ENCODE measurements at regions not wholly inside any gene's neighbourhood (a gene's known extent, or its start where the extent isn't known, plus 50 kb on each side); places are given as distances from the start of the nearest gene placed in this dataset.

GRCh38 chr5:97907646-97908400, 724.8 kb upstream of the RIOK2 start:
- no peak for DNase-seq (ENCODE audit: low read depth in 6 of 9, low spot score in 9 of 9)
- Histone ChIP-seq H3K27ac (ENCODE audit: low read depth in 1 of 2, low read length in 1 of 2) (no peak overlapping the region), H3K9me3 (ENCODE audit: control insufficient read depth in 2 of 2, insufficient read depth in 1 of 2, low read length in 1 of 2) (peaks cover 0 to 1% of the 10 kb centered on the region in 2 donors), H3K27me3 (ENCODE audit: control insufficient read depth in 2 of 2, insufficient read depth in 1 of 2, low read length in 1 of 2) (no peaks in the 10 kb centered on the region), H3K4me3 (ENCODE audit: low read length in 2 of 2) (no peak overlapping the region), H3K4me1 (ENCODE audit: control insufficient read depth in 2 of 2, insufficient read depth in 2 of 2, low read length in 2 of 2) (no peaks in the 10 kb centered on the region), H3K36me3 (ENCODE audit: control insufficient read depth in 2 of 2, insufficient read depth in 2 of 2, low read length in 1 of 2) (no peaks in the 10 kb centered on the region)
- 92% methylated on average over 3 of the region's 3 CpGs for WGBS

GRCh38 chr5:97909541-97909940, 726.5 kb upstream of the RIOK2 start:
- Histone ChIP-seq H3K9me3 (ENCODE audit: control insufficient read depth in 2 of 2, insufficient read depth in 1 of 2, low read length in 1 of 2) (no peaks in the 10 kb centered on the region), H3K4me1 (ENCODE audit: control insufficient read depth in 2 of 2, insufficient read depth in 2 of 2, low read length in 2 of 2) (no peaks in the 10 kb centered on the region), H3K27me3 (ENCODE audit: control insufficient read depth in 2 of 2, insufficient read depth in 1 of 2, low read length in 1 of 2) (no peaks in the 10 kb centered on the region), H3K36me3 (ENCODE audit: control insufficient read depth in 2 of 2, insufficient read depth in 2 of 2, low read length in 1 of 2) (no peaks in the 10 kb centered on the region), H3K4me3 (ENCODE audit: low read length in 2 of 2) (no peak overlapping the region), H3K27ac (ENCODE audit: low read depth in 1 of 2, low read length in 1 of 2) (no peak overlapping the region)
- DNase-seq (ENCODE audit: low read depth in 6 of 9, low spot score in 9 of 9), result no peak
- 100% methylated on average over 1 of the region's 1 CpG for WGBS

DNA sequence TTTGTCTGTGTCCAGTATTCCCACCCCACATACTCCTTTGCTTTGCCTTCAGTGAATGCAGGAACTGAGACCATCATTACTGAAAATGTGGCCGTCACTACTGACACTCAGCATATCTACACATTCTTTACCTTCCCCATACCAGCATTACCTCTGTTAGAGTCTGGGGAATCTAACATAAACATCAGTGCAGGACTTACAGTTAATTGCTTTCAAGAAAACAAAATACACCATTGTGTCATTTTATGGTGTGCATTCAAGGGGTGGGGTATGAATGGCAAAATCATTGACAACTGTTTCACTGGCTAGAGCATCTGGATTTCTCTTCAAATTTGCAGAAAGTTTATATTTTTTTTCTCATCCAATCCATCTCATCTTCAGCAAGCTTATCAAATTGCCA, 731.4 kb upstream of the RIOK2 start:
- Histone ChIP-seq H3K27ac (ENCODE audit: low read depth in 1 of 2, low read length in 1 of 2) (no peak overlapping the region), H3K4me3 (ENCODE audit: low read length in 2 of 2) (no peak overlapping the region), H3K27me3 (ENCODE audit: control insufficient read depth in 2 of 2, insufficient read depth in 1 of 2, low read length in 1 of 2) (no peaks in the 10 kb centered on the region), H3K9me3 (ENCODE audit: control insufficient read depth in 2 of 2, insufficient read depth in 1 of 2, low read length in 1 of 2) (no peaks in the 10 kb centered on the region), H3K4me1 (ENCODE audit: control insufficient read depth in 2 of 2, insufficient read depth in 2 of 2, low read length in 2 of 2) (no peaks in the 10 kb centered on the region), H3K36me3 (ENCODE audit: control insufficient read depth in 2 of 2, insufficient read depth in 2 of 2, low read length in 1 of 2) (no peaks in the 10 kb centered on the region)
- WGBS, result 84% methylated on average over 1 of the region's 1 CpG
- no peak for DNase-seq (ENCODE audit: low read depth in 6 of 9, low spot score in 9 of 9)

DNA sequence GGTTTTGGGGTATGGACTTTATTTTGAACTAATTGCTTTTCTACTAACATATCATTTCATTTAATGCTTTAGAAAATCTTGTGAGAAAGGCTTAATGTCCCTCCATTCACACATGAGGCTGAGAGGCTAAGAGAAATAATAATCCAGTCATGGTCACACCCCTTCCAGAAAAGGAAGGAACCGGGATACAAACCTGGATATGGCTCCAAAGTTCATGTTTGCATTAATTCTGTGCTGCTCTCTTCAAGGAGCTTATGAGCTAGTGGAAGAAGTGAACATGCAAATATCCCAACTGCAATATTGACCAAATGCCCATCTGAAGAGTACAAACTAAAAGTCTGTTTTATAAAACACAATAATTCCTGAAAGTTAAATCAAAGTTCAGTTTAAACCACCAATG, 732.1 kb upstream of the RIOK2 start:
- H3K4me3 ChIP-seq (ENCODE audit: low read length in 2 of 2), result no peak overlapping the region
- no peaks in the 10 kb centered on the region for H3K27me3 ChIP-seq (ENCODE audit: control insufficient read depth in 2 of 2, insufficient read depth in 1 of 2, low read length in 1 of 2)
- H3K36me3 ChIP-seq (ENCODE audit: control insufficient read depth in 2 of 2, insufficient read depth in 2 of 2, low read length in 1 of 2), result no peaks in the 10 kb centered on the region
- WGBS, result 94% methylated on average over 1 of the region's 1 CpG
- no peaks in the 10 kb centered on the region for H3K4me1 ChIP-seq (ENCODE audit: control insufficient read depth in 2 of 2, insufficient read depth in 2 of 2, low read length in 2 of 2)
- DNase-seq (ENCODE audit: low read depth in 6 of 9, low spot score in 9 of 9), result no peak
- no peaks in the 10 kb centered on the region for H3K9me3 ChIP-seq (ENCODE audit: control insufficient read depth in 2 of 2, insufficient read depth in 1 of 2, low read length in 1 of 2)
- H3K27ac ChIP-seq (ENCODE audit: low read depth in 1 of 2, low read length in 1 of 2), result no peak overlapping the region

- H3K27me3 ChIP-seq (ENCODE audit: control insufficient read depth in 2 of 2, insufficient read depth in 1 of 2, low read length in 1 of 2), result no peaks in the 10 kb centered on the region
- no peaks in the 10 kb centered on the region for H3K36me3 ChIP-seq (ENCODE audit: control insufficient read depth in 2 of 2, insufficient read depth in 2 of 2, low read length in 1 of 2)
- H3K27ac ChIP-seq (ENCODE audit: low read depth in 1 of 2, low read length in 1 of 2), result no peak overlapping the region
These were observed 735.0 kb upstream of the RIOK2 start for GRCh38 chr5:97918057-97918456.

GRCh38 chr5:97918620-97919019, 735.6 kb upstream of the RIOK2 start:
- no peaks in the 10 kb centered on the region for H3K36me3 ChIP-seq (ENCODE audit: control insufficient read depth in 2 of 2, insufficient read depth in 2 of 2, low read length in 1 of 2)
- 94% methylated on average over 2 of the region's 2 CpGs for WGBS
- no peak for DNase-seq (ENCODE audit: low read depth in 6 of 9, low spot score in 9 of 9)

More at GRCh38 chr5:97918057-97918456, 735.0 kb upstream of the RIOK2 start:
- Histone ChIP-seq H3K4me1 (ENCODE audit: control insufficient read depth in 2 of 2, insufficient read depth in 2 of 2, low read length in 2 of 2) (no peaks in the 10 kb centered on the region), H3K4me3 (ENCODE audit: low read length in 2 of 2) (no peak overlapping the region), H3K9me3 (ENCODE audit: control insufficient read depth in 2 of 2, insufficient read depth in 1 of 2, low read length in 1 of 2) (no peaks in the 10 kb centered on the region)
- 95% methylated on average over 1 of the region's 1 CpG for WGBS
- DNase-seq (ENCODE audit: low read depth in 6 of 9, low spot score in 9 of 9), result no peak

GRCh38 chr5:97919719-97920118, 736.7 kb upstream of the RIOK2 start:
- 92% methylated on average over 4 of the region's 4 CpGs for WGBS
- H3K9me3 ChIP-seq (ENCODE audit: control insufficient read depth in 2 of 2, insufficient read depth in 1 of 2, low read length in 1 of 2), result no peaks in the 10 kb centered on the region
- no peak for DNase-seq (ENCODE audit: low read depth in 6 of 9, low spot score in 9 of 9)
- no peak overlapping the region for H3K4me3 ChIP-seq (ENCODE audit: low read length in 2 of 2)
- no peaks in the 10 kb centered on the region for H3K36me3 ChIP-seq (ENCODE audit: control insufficient read depth in 2 of 2, insufficient read depth in 2 of 2, low read length in 1 of 2)
- no peaks in the 10 kb centered on the region for H3K4me1 ChIP-seq (ENCODE audit: control insufficient read depth in 2 of 2, insufficient read depth in 2 of 2, low read length in 2 of 2)
- no peaks in the 10 kb centered on the region for H3K27me3 ChIP-seq (ENCODE audit: control insufficient read depth in 2 of 2, insufficient read depth in 1 of 2, low read length in 1 of 2)
- no peak overlapping the region for H3K27ac ChIP-seq (ENCODE audit: low read depth in 1 of 2, low read length in 1 of 2)

More at GRCh38 chr5:97918620-97919019, 735.6 kb upstream of the RIOK2 start:
- H3K27ac ChIP-seq (ENCODE audit: low read depth in 1 of 2, low read length in 1 of 2), result no peak overlapping the region
- H3K4me1 ChIP-seq (ENCODE audit: control insufficient read depth in 2 of 2, insufficient read depth in 2 of 2, low read length in 2 of 2), result no peaks in the 10 kb centered on the region
- H3K27me3 ChIP-seq (ENCODE audit: control insufficient read depth in 2 of 2, insufficient read depth in 1 of 2, low read length in 1 of 2), result no peaks in the 10 kb centered on the region
- no peak overlapping the region for H3K4me3 ChIP-seq (ENCODE audit: low read length in 2 of 2)
- no peaks in the 10 kb centered on the region for H3K9me3 ChIP-seq (ENCODE audit: control insufficient read depth in 2 of 2, insufficient read depth in 1 of 2, low read length in 1 of 2)

DNA sequence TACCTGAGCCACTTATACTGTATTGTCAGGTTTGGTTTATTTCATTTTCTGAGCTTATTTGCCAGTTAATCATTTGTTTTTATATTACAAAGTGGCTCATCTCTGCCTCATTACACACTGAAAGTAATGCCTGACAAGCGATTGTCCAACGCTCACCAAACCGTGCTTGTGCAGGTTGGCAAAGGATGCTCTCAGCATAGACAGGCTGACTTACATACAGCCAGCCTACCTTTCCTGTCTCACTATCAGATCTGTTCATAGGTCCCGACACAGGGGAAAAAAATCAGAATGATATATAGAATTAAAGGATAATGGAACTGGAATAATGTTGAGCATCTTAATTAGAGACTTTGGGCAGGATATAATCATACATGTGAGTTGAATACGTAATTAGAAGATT, 739.7 kb upstream of the RIOK2 start:
- Histone ChIP-seq H3K4me1 (ENCODE audit: control insufficient read depth in 2 of 2, insufficient read depth in 2 of 2, low read length in 2 of 2) (no peaks in the 10 kb centered on the region), H3K9me3 (ENCODE audit: control insufficient read depth in 2 of 2, insufficient read depth in 1 of 2, low read length in 1 of 2) (no peaks in the 10 kb centered on the region), H3K27me3 (ENCODE audit: control insufficient read depth in 2 of 2, insufficient read depth in 1 of 2, low read length in 1 of 2) (no peaks in the 10 kb centered on the region), H3K36me3 (ENCODE audit: control insufficient read depth in 2 of 2, insufficient read depth in 2 of 2, low read length in 1 of 2) (no peaks in the 10 kb centered on the region), H3K4me3 (ENCODE audit: low read length in 2 of 2) (no peak overlapping the region), H3K27ac (ENCODE audit: low read depth in 1 of 2, low read length in 1 of 2) (no peak overlapping the region)
- no peak for DNase-seq (ENCODE audit: low read depth in 6 of 9, low spot score in 9 of 9)
- WGBS, result 97% methylated on average over 5 of the region's 5 CpGs

DNA sequence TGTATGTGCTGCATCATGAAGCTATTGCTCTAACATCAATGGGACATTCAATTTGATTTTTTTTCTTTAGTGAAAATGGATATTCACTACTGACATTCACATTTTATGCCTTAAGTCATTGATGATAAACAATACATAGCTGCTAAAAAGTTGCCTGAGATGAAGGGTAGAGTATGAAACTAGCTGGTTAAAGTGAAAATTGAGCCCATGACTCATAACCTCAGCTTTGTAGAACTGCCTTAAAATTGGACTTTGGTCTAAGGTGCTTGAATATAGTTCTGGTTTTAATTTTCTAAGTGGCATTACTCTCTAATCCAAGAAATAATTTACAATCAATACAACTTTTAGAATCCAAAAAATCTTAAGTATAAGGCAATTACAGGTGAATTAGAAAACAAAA, 740.4 kb upstream of the RIOK2 start:
- no peak for DNase-seq (ENCODE audit: low read depth in 6 of 9, low spot score in 9 of 9)
- Histone ChIP-seq H3K4me1 (ENCODE audit: control insufficient read depth in 2 of 2, insufficient read depth in 2 of 2, low read length in 2 of 2) (no peaks in the 10 kb centered on the region), H3K9me3 (ENCODE audit: control insufficient read depth in 2 of 2, insufficient read depth in 1 of 2, low read length in 1 of 2) (no peaks in the 10 kb centered on the region), H3K36me3 (ENCODE audit: control insufficient read depth in 2 of 2, insufficient read depth in 2 of 2, low read length in 1 of 2) (no peaks in the 10 kb centered on the region), H3K27ac (ENCODE audit: low read depth in 1 of 2, low read length in 1 of 2) (no peak overlapping the region), H3K27me3 (ENCODE audit: control insufficient read depth in 2 of 2, insufficient read depth in 1 of 2, low read length in 1 of 2) (no peaks in the 10 kb centered on the region), H3K4me3 (ENCODE audit: low read length in 2 of 2) (no peak overlapping the region)

Measured in thymus (tissue), 11 donors.